HG02763 (cell line): ENCODE measurements at regions not wholly inside any gene's neighbourhood (a gene's known extent, or its start where the extent isn't known, plus 50 kb on each side); places are given as distances from the start of the nearest gene placed in this dataset.

ENCODE experiments used
- ATAC-seq: cut with Tn5 transposase; IDR thresholded peaks from one replicate; pipeline ENCODE4 v1.9.1; 2021; ENCODE audit warnings: mild to moderate bottlenecking, moderate library complexity; ENCODE audit not compliant: unreplicated experiment

DNA sequence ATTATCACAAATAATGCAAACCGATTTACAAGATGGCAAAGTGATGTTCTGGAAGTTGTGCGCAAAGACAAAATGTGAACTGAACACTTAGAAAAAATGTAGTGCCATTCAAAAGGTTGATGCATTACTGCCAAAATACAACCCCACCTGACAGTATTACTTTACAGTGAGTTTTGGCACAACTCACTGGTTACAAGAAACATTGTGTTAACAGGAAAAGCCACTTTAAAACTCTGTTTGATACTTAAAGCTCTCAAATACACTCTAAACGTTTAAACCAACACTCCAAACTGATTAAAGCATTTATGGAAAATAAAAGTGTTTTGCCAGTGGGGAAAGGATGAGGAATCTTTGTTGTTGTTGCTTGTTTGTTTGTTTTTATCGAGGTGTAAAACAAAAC is 173.4 kb upstream of the SATB2 start:
- ATAC-seq = no peak

DNA sequence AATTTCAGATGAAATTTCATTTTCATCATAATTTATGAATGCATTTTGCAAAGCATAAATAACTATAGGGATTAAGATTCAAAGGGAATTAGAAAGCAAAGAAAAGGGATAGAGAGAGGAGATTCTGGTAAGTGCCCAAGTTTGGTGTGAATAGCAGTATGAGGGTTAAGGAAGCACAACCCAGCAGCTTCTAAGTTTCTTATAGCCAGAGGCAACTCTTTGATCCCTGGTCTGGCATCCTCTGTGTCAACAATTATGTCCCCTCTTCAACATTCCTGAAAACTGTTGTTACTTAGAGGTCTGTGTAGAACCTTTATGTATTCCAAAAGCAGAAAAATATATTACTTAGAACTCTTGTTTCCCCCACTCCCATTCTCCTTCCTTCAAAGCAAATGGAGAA is 171.6 kb upstream of the SATB2 start:
- no peak for ATAC-seq

DNA sequence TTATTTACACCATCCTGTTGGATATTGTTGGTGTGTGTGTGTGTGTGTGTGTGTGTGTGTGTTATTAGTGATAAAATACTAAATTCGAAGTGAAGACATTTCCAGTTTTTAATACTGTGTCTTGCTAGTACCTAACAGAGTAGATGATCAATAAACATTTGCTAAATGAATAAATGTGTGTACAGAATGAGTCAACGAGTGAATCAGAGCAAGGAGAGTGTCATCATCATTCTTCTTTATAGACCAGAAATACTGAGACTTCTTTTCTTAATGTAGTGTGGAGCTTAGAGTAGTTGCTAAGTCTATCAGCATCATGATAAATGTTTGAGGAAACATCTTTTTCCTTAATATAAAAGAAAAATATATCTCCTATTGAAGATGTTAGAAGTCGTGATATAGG is 169.7 kb upstream of the SATB2 start:
- no peak for ATAC-seq

DNA sequence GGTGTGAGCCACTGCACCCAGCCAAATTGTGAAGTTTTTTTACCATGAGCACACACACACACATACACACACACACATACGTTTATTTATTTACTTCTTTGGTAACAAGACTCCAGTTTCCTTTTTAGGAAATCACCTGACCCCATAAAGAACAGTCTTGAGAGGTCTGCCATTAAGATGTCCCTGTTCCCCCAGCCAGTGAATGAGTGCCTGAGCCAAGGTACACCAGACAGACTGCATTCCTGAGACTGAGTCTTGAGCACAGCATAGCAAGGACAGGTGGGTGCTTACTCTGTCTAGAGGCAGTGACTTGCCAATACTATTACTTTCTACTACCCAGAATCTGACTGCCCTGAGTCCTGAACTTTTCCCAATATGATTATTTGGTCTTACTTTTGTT is 167.2 kb upstream of the SATB2 start:
- ATAC-seq = no peak

DNA sequence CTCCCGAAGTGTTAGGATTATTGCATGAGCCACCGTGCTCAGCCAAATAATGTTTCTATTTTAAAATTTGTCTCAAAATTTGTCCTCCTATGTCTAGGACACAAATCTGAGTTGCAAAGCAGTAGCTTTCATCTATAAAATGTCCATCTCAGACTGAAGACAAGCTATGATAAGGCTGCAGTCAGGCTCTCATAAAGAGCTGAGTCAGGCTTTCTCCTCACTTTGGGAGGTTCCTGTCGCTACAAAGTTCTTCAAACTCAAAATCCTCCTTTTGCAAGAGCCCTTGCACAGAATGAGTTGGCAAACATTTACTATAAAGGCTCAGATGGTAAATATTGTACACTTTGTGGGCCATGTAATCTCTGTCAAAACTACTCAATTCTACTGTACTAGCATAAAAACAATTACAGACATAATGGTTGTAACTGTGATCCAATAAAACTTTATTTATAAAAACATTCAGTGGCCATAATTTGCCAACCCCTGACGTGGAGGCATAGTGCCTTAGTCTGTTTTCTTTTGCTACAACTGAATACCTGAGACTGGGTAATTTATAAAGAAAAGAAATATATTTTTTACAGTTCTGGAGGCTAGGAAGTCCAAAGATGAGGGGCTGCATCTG is 154.9 kb upstream of the SATB2 start:
- ATAC-seq = no peak

DNA sequence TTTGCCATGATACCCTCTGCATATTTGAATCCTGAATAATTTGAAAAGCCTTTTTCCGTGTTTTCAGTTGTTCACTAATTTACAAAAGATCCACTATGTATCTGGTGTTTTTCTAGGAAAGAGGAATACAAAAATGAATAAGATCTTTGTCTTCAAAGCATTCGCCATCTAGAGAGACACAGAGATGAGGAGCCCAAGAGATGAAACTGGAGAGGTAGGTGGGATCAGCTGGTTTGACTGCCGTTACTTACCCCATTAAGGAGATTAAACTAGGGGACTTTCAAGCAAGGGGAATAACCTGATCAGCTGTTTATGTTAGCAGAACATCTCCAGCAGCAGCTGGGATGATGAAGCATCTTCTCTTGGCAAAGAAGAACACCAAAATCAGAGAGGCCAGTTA is 150.2 kb upstream of the SATB2 start:
- ATAC-seq = no peak

DNA sequence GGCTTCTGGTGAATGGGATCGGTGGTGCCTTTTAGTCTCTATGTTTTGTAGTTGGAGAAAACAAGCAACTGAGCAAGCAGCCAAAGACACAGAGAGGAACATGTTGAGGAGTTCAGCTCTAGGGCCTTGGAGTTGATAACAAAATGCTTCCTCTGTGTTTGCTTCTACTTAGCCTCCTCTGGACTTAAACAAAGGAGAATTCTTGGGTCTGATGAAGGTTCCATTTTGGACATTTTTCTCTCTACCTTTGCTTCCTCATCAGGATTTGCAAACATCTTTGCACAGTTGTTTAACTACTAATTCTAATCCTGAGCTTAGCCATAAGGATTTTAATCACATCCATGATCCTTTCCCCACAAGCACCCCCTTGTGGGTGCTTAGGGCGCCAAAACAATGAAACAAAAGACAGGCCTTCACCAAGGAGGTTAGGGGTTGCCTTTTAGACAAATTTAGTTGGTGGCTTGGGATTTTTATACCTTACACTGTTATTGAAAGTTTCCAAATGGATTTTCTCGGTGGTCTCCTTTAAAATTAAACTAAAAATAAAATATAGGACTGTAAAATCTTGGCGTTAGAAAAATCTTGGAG is 148.5 kb upstream of the SATB2 start:
- no peak for ATAC-seq

DNA sequence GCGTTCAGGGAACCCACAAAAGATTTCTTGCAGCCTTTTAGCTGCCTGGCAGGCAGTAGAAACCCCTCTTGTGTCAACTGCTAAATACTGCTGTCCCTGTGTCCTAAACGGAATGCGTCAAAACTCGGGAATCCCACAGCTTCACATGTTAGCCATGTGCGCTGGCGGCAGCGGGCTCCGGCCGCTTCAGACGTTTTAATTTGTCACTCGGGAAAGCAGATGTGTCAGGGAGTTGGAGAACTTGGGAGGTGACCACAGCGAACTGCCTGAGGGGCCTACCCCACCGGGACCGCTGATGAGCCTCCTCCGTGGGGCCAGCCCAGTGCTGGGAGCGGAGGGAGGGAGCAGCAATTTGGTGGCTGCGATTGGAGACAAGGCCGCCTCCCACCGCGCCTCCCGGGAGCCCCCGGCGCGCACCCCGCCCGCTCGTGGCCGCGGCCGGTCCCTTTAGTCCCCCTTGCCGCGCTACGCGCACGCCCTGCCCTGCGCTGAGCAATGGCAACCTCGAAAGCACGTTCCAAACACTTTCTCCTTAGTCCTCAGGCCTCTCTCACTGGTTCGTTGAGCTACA is 146.1 kb upstream of the SATB2 start:
- ATAC-seq = no peak

DNA sequence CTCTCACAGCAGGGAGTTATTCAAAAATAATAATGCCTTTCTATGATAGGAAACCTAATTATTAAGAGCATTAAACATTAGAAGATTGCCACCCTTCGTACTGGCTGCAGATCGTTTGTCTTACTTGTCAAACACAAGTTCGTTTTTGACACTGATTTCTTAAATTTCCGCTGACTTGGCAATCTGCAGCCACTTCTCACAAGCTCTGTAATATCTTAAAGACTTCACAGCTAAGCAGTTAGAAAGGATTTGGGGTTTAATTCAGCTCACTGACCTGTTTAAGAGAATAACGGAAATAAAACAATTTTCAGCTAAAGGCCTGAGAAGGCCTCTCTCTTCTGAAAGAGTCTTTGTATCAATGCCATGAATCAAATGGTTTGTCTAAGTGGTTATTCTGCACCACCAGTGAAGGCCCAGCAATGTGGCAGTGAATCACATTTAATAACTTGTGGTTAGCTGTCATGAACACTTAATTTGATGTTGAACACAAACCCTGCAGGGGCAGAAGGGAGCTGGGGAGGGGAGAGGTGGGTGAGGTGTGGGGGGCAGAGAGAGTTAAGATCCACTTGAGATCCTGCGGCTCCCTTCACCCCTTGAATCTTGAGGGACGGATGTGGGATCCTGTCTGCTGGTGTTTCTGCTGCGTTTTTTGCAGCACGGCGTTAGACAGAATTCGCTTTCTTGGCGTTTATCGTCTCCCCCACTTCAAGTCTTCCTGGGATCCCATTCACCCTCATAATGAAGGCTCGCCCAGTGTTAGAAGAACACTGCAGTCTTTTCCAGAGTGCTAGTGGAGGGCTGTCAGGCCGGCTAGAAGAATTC is 145.4 kb upstream of the SATB2 start:
- ATAC-seq = no peak

DNA sequence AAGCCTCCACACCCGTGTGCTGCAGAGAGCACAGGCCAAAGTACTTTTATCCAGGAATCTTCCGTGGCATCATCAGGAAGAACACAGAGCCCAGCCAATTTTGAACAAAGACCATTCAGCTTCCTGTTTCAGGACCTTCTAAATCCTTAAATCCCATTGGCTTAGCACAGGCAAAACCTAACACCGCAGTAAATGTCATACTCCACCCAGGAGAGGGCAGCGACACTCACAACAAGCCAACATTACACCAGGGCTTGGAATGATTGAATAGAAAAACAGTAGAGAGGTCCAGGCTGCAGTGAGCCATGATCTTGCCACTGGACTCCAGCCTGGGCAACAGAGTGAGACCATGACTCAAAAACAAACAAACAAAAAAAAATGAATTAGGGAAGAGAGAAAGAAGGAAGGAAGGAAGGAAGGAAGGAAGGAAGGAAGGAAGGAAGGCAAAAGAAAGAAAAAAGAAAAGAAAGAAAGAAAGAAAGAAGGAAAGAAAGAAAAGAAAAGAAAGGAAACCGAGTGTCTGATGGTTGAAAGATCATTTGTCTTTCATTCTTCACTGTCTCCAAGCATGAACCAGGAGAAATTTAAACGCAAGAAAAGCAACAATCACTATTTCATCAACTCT is 144.6 kb upstream of the SATB2 start:
- ATAC-seq = no peak

DNA sequence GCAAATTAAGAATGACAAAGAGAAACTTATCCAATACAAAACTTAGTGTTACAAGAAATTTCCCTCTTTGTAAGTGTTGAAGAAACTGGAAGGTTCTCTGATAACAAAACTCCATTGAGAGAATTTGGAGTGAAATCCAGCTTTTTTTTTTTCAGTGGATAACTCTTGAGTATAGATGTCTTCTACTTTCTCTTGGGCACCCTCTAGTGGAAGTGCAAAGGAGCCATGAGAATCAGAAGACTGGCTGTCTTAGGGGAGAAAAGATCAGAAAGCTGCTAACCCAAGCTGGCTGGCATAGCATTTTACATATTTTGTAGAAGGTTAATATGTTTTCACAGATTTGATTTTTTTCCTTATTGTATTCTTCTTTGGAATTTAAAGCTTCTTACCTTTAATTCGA is 138.8 kb upstream of the SATB2 start:
- ATAC-seq = no peak

DNA sequence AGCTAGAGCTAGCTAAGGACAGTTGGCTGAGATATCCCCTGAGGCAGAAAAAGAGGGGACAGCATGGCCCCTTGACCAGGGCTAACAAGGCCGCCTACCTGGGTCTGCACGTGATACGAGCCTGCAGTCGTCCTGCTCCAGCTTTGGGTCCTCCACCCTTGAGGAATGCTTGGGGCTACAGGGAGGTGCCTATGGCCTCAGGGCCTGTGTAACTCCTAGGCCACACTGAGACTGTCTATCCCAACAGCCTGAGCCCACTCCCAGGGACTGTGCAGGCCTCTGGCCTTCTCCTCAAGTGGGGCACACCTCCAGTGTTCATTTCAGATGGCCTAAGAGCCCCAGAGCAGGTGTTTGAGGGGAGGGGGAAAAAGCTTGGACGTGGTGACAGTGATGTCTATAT is 136.7 kb upstream of the SATB2 start:
- no peak for ATAC-seq

DNA sequence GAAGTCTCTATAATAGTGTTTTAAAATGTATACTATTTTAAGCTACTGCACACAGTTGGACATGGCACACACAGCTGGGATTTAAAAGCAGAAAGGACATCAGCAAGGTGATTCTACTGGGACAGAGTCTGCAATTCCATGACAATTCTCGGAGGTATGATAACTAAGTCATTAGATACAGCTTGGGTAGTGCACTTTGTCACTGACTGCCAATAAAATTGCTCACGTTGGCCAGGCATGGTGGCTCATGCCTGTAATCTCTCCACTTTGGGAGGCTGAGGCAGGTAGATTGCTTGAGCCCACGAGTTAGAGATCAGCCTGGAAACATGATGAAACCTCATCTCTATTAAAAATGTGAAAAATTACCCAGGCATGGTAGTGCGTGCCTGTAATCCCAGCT is 134.1 kb upstream of the SATB2 start:
- no peak for ATAC-seq

DNA sequence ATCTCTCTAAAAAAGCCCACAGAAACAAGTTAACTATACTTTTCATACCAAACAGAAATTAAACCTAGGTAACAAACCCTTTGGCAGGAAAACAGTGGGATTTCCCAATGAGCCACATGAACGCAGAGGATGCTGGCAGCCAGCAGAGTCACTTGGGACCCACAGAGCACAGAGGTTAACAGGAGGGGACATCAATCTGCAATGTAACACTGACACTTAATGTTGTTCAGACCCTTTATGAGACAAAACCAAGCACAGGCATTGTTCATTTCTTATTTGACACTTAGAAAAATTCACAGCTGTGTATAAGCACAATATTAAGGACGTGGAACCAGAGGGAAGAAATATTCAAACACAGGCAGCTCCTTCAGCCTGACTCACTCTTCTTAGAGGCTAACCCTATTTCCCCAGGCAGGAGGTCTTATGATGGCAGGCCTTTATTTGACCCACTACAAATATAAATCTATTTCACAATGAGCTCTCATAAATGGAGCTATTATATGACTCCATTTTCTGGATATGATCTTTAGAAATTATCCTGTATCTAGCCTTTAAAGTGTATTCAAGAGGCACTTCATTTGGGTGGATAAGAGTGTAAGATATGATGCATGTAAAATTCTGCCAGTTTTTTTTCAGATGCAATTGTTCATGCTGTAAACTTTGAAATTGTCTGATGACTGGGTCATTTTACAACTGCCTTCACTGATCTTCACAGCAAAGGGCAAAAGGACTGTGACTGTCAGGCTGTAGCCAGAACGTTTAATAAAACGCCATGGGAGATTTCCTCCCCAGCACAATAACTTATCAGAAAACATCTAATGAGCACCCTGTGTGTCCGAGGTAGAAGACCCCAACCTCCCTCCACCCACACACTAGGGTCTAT is 132.8 kb upstream of the SATB2 start:
- ATAC-seq = no peak

DNA sequence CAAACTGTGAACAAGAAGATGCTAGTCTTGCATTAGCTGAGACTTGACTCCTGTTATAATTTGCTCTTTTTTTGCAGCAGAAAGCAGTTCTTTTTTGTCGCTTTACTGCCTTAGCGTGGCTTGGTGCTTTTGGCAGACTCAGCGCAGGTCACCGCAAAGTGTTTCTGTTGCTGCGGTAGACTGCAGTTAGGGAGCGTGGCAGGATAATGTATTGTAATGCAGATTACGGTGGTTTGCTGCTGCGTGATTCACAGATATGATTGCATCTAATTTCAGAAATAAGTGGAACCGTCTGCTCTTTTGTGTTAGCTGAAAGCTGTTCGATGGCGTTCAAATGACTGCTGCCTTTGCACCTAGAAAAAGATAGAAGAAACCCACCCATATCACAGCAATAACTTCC is 131.6 kb upstream of the SATB2 start:
- ATAC-seq = no peak

DNA sequence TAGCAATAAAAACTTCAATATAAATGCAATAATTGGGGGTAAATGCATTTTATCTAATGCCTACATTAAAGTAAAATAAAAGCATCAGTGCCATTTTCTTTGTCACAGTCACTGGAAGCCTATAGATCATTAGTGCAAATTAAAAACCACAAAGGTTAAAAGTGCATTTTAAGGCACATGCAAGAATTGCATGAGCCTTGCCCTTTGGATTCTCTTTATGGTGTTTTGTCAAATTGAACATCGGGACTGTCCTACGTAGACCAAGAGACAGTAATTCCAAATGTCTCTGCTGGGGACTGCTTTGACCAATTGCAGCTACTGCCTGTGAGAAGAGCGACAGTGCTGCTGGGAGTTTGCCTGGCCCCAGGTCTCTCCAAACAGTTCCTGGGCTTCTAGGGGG is 130.3 kb upstream of the SATB2 start:
- no peak for ATAC-seq

DNA sequence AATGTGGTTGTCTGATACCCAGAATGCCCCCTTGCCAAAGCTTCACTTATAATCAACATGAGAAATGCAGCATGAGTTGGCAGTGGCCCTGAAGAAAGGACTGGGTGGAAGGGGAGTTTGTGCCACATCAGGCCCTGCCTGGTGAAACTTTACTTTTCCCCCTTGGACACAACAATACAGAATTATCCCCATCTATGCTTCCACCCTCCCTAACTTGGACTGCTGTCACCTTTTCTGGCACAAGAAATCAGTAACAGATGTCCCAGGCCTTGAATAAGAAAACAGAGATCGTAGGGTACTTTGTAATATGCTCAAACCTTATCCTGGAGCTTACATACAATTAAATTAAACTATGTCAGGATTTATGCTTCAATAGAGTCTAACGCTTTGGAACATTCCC is 128.9 kb upstream of the SATB2 start:
- no peak for ATAC-seq

DNA sequence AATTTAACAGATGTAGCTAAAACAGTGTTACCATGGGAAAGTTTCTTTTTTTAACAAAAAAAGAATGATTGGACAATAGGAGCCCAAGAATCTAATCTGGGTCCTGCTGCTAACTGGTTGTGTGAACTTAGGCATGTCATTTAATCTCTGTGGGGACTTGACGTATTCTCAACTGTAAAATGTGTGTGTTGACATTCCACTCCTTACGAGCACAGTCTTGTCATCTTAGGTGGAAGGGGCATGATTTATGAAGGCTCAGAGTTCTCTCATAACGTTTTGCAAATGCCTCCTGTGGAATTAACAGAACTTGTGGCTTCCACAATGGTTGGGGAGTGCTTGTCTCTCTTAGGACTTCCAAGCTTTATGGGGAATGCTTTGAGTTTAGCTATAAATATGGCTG is 125.9 kb upstream of the SATB2 start:
- ATAC-seq = no peak

DNA sequence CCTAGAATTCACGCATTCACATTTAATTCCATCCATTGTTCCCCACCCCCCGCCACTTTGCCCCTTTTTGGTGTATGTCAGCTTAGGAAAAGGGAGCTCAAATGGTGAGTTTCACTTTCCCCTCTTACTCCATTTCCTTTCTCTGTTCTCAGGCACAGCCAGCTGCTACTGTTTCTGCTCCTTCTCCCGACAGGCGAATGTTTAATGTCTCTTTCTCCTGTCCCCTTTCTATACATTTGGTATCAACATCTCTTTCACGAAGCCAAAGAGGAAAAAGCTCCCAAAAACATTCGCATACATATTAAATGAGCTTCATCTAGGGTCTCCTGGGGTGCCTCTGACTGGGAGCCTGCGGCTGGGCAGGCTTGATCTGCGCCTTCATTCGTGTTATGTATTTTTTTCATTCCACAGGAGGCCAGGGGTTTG is 124.2 kb upstream of the SATB2 start:
- no peak for ATAC-seq

DNA sequence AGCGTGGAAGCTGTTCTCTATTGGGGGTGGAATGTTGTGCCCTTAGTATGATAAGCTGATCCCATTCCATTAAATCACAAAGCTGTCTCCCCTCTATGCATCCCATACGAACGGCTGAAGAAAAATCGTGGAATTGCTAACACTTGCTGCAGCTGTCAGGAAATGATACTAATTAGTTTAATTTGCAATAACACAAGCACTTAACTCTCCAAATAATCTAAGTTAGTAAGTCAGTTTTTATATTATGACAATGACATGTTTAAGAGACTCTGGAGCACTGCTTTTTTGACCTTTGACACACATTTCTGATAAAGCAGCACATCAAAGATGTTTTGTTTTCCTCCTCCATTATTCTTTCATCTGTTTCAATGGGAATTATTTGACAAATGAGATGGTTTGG is 123.7 kb upstream of the SATB2 start:
- no peak for ATAC-seq

DNA sequence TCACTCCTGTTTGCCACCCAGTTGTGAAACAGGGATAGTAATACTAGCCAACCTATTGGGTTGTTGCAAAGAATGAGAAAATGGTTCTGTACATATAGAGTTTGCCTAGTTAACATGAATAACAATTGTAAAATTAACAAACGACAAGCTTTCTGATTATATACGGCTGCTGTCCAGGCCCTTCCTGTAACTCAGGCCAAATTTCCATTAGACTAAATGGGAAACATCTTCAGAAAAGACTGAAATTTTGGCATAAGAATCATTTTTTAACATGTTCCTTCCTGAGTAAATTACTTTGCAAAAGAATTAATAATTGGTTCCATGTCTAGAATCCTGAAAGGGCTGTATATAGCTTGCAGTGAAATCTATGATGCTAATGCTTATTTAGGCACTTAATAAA is 117.7 kb upstream of the SATB2 start:
- ATAC-seq = no peak
